GM12878 (cell line): ENCODE measurements at regions not wholly inside any gene's neighbourhood (a gene's known extent, or its start where the extent isn't known, plus 50 kb on each side); places are given as distances from the start of the nearest gene placed in this dataset.

Experiments used
- ATAC-seq: fragments of 200-7000 bp; cut with Tn5 transposase; 3 replicates; pipeline ENCODE4 v1.9.1; 2020; ENCODE audit warnings: mild to moderate bottlenecking, moderate library complexity
- BruUV-seq: library from RNA; stranded (reverse); fragments of 400-500 nt; replicated peaks from 2 replicates; lab custom pipeline; 2021; lab: Mats Ljungman, UMichigan
- CTCF ChIA-PET: fragments of 300-600 bp; sonication (Branson Sonifier 250); formaldehyde crosslinking; extraction: SDS; loops from one replicate; lab custom pipeline; 2021; ENCODE audit warnings: inconsistent platforms; lab: Yijun Ruan, JAX
- POLR2A ChIA-PET: fragments of 350-600 bp; formaldehyde crosslinking; extraction: SDS; loops from one replicate; lab custom pipeline; 2021; ENCODE audit warnings: inconsistent platforms; lab: Charles Lee
- RAD21 ChIA-PET: fragments of 300-600 bp; sonication (Branson Sonifier 250); formaldehyde crosslinking; loops from one replicate; lab custom pipeline; 2023; ENCODE audit warnings: antibody characterized with exemption; ENCODE audit not compliant: unreplicated experiment; lab: Charles Lee
- SMC1A ChIA-PET: fragments of 300-600 bp; sonication (Branson Sonifier 250); formaldehyde crosslinking; loops from one replicate; lab custom pipeline; 2023; ENCODE audit not compliant: unreplicated experiment, uncharacterized antibody; lab: Charles Lee
- DNase-seq: peaks from one replicate; pipeline ENCODE4 v3.0.0-alpha.2; 2011; ENCODE audit warnings: low read depth, low spot score
- FAIRE-seq: peaks from 3 replicates; lab custom pipeline; 2011; peaks lifted over from hg19 to GRCh38; lab: Jason Lieb, UNC
- H2AFZ ChIP-seq: 2 replicates; pipeline ENCODE4 v1.6.0; 2011; ENCODE audit warnings: low read depth, low read length, control low read depth; ENCODE audit not compliant: control insufficient read depth
- H3K27ac ChIP-seq: 2 replicates; pipeline ENCODE4 v1.5.1; 2011; ENCODE audit warnings: control low read depth; ENCODE audit not compliant: control insufficient read depth, insufficient read depth
- H3K27me3 ChIP-seq, 2 experiments: replicated peaks in 1 of 2; 2 replicates each; pipeline versions ENCODE4 v1.6.0 to v1.6.1; 2011; ENCODE audit warnings: low read length in 1 of 2; ENCODE audit not compliant: control insufficient read depth in 2 of 2, insufficient read depth in 2 of 2
- H3K36me3 ChIP-seq, 2 experiments: 2 replicates each; pipeline ENCODE4 v1.5.1; 2011; ENCODE audit warnings: low read length in 1 of 2; ENCODE audit not compliant: control insufficient read depth in 2 of 2, insufficient read depth in 2 of 2
- H3K4me1 ChIP-seq: 2 replicates; pipeline ENCODE4 v1.6.1; 2011; ENCODE audit warnings: mild to moderate bottlenecking, low read length, moderate library complexity, mixed read lengths; ENCODE audit not compliant: control insufficient read depth, insufficient read depth
- H3K4me2 ChIP-seq: 2 replicates; pipeline ENCODE4 v1.6.0; 2011; ENCODE audit warnings: control low read depth; ENCODE audit not compliant: control insufficient read depth, insufficient read depth
- H3K4me3 ChIP-seq: fragments of 200-600 bp; sonication (generic); 2 replicates; pipeline ENCODE4 v1.5.1; 2016
- H3K79me2 ChIP-seq: 2 replicates; pipeline ENCODE4 v1.6.0; 2011; ENCODE audit warnings: low read length; ENCODE audit not compliant: control insufficient read depth, insufficient read depth
- H3K9ac ChIP-seq: 2 replicates; pipeline ENCODE4 v1.8.0; 2011; ENCODE audit warnings: low read length, control low read depth, mixed read lengths; ENCODE audit not compliant: control insufficient read depth, insufficient read depth
- H3K9me3 ChIP-seq: replicated peaks from 3 replicates; pipeline ENCODE4 v1.5.1; 2011; ENCODE audit warnings: mild to moderate bottlenecking, low read length; ENCODE audit not compliant: control insufficient read depth, insufficient read depth
- H4K20me1 ChIP-seq: 2 replicates; pipeline ENCODE4 v1.6.0; 2011; ENCODE audit not compliant: control insufficient read depth, insufficient read depth
- GABPA ChIP-seq: IDR thresholded peaks from 2 replicates; pipeline ENCODE4 v1.6.1; 2014; ENCODE audit warnings: antibody characterized with exemption, low read depth, mild to moderate bottlenecking, inconsistent platforms
- MLLT1 ChIP-seq: fragments of 450-650 bp; IDR thresholded peaks from 2 replicates; pipeline ENCODE4 v1.6.1; 2016; ENCODE audit warnings: mild to moderate bottlenecking
- MTA2 ChIP-seq: fragments of 450-650 bp; IDR thresholded peaks from 2 replicates; pipeline ENCODE4 v1.6.1; 2016; ENCODE audit warnings: low read depth, mild to moderate bottlenecking, moderate library complexity
- MTA3 ChIP-seq: IDR thresholded peaks from 2 replicates; pipeline ENCODE4 v1.6.1; 2012; ENCODE audit warnings: low read length, inconsistent platforms, borderline replicate concordance
- MYC ChIP-seq: IDR thresholded peaks from 2 replicates; pipeline ENCODE4 v1.6.1; 2011; ENCODE audit warnings: mild to moderate bottlenecking, low read length, moderate library complexity, inconsistent platforms; ENCODE audit not compliant: insufficient read depth, insufficient replicate concordance, insufficient read length, severe bottlenecking
- NR2F1 ChIP-seq: fragments of 450-650 bp; conservative IDR thresholded peaks from 2 replicates; pipeline ENCODE4 v1.6.1; 2017; ENCODE audit warnings: mild to moderate bottlenecking
- SMAD5 ChIP-seq: IDR thresholded peaks from 2 replicates; pipeline ENCODE4 v1.6.1; 2016; ENCODE audit warnings: antibody characterized with exemption, low read depth
- SREBF2 ChIP-seq: IDR thresholded peaks from 2 replicates; pipeline ENCODE4 v1.6.1; 2012; ENCODE audit warnings: mild to moderate bottlenecking, low read length
- TCF12 ChIP-seq: IDR thresholded peaks from 2 replicates; pipeline ENCODE4 v1.6.1; 2011; ENCODE audit warnings: low read depth, mild to moderate bottlenecking, low read length
- YBX1 ChIP-seq: fragments of 450-650 bp; IDR thresholded peaks from 2 replicates; pipeline ENCODE4 v1.6.1; 2016; ENCODE audit warnings: antibody characterized with exemption
- YY1 ChIP-seq: IDR thresholded peaks from 2 replicates; pipeline ENCODE4 v1.6.1; 2011; ENCODE audit warnings: low read depth, mild to moderate bottlenecking, low read length
- ZBTB40 ChIP-seq: fragments of 450-650 bp; IDR thresholded peaks from 2 replicates; pipeline ENCODE4 v1.6.1; 2016; ENCODE audit warnings: mild to moderate bottlenecking, moderate library complexity, borderline replicate concordance
- in situ Hi-C: fragments of 300-500 bp; cut with MboI; formaldehyde crosslinking; loops from 9 replicates; pipeline ENCODE4 v1.14.3; 2018; ENCODE audit warnings: mixed read lengths
- intact Hi-C: fragments of 100-400 bp; cut with micrococcal nuclease; formaldehyde crosslinking; loops from one replicate; pipeline ENCODE4 v1.14.2; 2022; ENCODE audit not compliant: unreplicated experiment
- TF ChIP-seq, protein P1 (sequence below): fragments of 150-350 bp; IDR thresholded peaks from 2 replicates; pipeline ENCODE4 v1.6.1; 2014; ENCODE audit warnings: mild to moderate bottlenecking, low read depth, low read length

- TF ChIP-seq MLLT1 (no peak), GABPA (no peak), MTA3 (no peak), TCF12 (no peak)
- TF ChIP-seq, protein P1, sequence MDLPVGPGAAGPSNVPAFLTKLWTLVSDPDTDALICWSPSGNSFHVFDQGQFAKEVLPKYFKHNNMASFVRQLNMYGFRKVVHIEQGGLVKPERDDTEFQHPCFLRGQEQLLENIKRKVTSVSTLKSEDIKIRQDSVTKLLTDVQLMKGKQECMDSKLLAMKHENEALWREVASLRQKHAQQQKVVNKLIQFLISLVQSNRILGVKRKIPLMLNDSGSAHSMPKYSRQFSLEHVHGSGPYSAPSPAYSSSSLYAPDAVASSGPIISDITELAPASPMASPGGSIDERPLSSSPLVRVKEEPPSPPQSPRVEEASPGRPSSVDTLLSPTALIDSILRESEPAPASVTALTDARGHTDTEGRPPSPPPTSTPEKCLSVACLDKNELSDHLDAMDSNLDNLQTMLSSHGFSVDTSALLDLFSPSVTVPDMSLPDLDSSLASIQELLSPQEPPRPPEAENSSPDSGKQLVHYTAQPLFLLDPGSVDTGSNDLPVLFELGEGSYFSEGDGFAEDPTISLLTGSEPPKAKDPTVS = no peak
- TF ChIP-seq, all 136 proteins: peak for 0
Observed at GRCh38 chr7:81420526-81421226, 349.2 kb downstream of the HGF start (continued).

DNA sequence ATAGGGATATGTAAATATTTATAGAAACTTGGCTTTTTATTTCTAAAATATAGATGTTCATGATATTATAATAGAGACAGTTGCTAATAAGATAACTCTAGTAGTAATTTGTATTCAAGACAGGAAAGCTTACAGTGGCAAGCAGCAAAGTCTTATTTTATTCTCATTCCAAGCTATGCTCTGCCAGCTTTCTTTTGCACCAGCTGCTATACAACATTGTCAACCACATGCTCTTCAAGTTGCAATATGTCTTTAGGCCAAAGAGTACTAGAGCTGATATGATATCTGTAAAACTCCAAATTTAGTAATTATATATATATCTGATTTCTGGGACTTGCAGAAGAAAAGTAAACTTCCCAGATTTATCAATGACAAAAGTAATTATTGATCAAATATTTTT lies 350.1 kb downstream of the HGF start:
- FAIRE-seq = no peak
- TF ChIP-seq ZBTB40 (no peak), MTA2 (no peak), YBX1 (no peak), MLLT1 (no peak), YY1 (no peak), MYC (no peak), SREBF2 (no peak), SMAD5 (no peak), NR2F1 (no peak)

More for the DNA sequence above, 350.1 kb downstream of the HGF start:
- H3K79me2 ChIP-seq = no peaks in the 10 kb centered on the region
- no peak overlapping the region for H2AFZ ChIP-seq
- intact Hi-C loops = no loop called here
- ATAC-seq (no peak), DNase-seq (no peak)
- no TSS peak for BruUV-seq
- H3K36me3 ChIP-seq = no peaks in the 10 kb centered on the region
- ChIA-PET CTCF (interaction anchor here (1.0 kb wide), 1 partner anchor 20 kb away, joined by 3 read pairs; no protein-coding TSS in a partner anchor), SMC1A (interaction anchor here (0.5 kb wide), 1 partner anchor 66 kb away, joined by 3 read pairs; no protein-coding TSS in a partner anchor), POLR2A (no interaction called here), RAD21 (no interaction called here)
- H4K20me1 ChIP-seq = no peaks in the 10 kb centered on the region
- no peaks in the 10 kb centered on the region for H3K9me3 ChIP-seq
- H3K4me3 ChIP-seq = no peak overlapping the region
- H3K4me1 ChIP-seq = no peaks in the 10 kb centered on the region
- in situ Hi-C loops = no loop called here
- H3K27me3 ChIP-seq = no peaks in the 10 kb centered on the region
- no peak overlapping the region for H3K27ac ChIP-seq
- no peak overlapping the region for H3K9ac ChIP-seq
- no peak overlapping the region for H3K4me2 ChIP-seq
